HepG2 (cell line): ENCODE measurements at regions not wholly inside any gene's neighbourhood (a gene's known extent, or its start where the extent isn't known, plus 50 kb on each side); places are given as distances from the start of the nearest gene placed in this dataset.

Experiments used
- HDAC2 ChIP-seq: sonication (generic); formaldehyde crosslinking; IDR thresholded peaks from 2 replicates; pipeline ENCODE4 v1.4.0; 2020; ENCODE audit warnings: missing genetic modification reagents
- HHEX ChIP-seq: IDR thresholded peaks from 2 replicates; pipeline ENCODE4 v1.6.1; 2016; ENCODE audit warnings: control low read depth
- HIVEP1 ChIP-seq: sonication (generic); formaldehyde crosslinking; IDR thresholded peaks from 2 replicates; pipeline ENCODE4 v1.4.0; 2020; ENCODE audit warnings: mild to moderate bottlenecking, missing genetic modification reagents
- MTF2 ChIP-seq: sonication (generic); formaldehyde crosslinking; IDR thresholded peaks from 2 replicates; pipeline ENCODE4 v1.5.0; 2020; ENCODE audit warnings: missing genetic modification reagents, borderline replicate concordance
- PTBP1 ChIP-seq: fragments of 200-400 bp; formaldehyde crosslinking; IDR thresholded peaks from 2 replicates; pipeline ENCODE4 v1.6.1; 2018; ENCODE audit warnings: low read length, low read depth; ENCODE audit not compliant: poor library complexity, severe bottlenecking
- RXRB ChIP-seq: IDR thresholded peaks from 2 replicates; pipeline ENCODE4 v1.6.1; 2016; ENCODE audit warnings: borderline replicate concordance, missing genetic modification reagents, missing compliant biosample characterization
- TAF1 ChIP-seq: sonication (generic); formaldehyde crosslinking; IDR thresholded peaks from 2 replicates; pipeline ENCODE4 v1.4.0; 2020; ENCODE audit warnings: missing genetic modification reagents
- ZBTB1 ChIP-seq: sonication (generic); formaldehyde crosslinking; IDR thresholded peaks from 2 replicates; pipeline ENCODE4 v1.4.0; 2020; ENCODE audit warnings: missing genetic modification reagents, borderline replicate concordance
- ZBTB3 ChIP-seq: sonication (generic); formaldehyde crosslinking; IDR thresholded peaks from 2 replicates; pipeline ENCODE4 v1.4.0; 2020; ENCODE audit warnings: low read depth, mild to moderate bottlenecking, moderate library complexity, missing genetic modification reagents, borderline replicate concordance
- ZNF138 ChIP-seq: sonication (generic); formaldehyde crosslinking; IDR thresholded peaks from 2 replicates; pipeline ENCODE4 v1.5.0; 2020; ENCODE audit warnings: mild to moderate bottlenecking, low read depth, missing genetic modification reagents
- ZNF180 ChIP-seq: sonication (generic); formaldehyde crosslinking; IDR thresholded peaks from 2 replicates; pipeline ENCODE4 v1.4.0; 2020; ENCODE audit warnings: low read depth, missing genetic modification reagents, borderline replicate concordance
- ZNF260 ChIP-seq: sonication (generic); formaldehyde crosslinking; IDR thresholded peaks from 2 replicates; pipeline ENCODE4 v1.4.0; 2020; ENCODE audit warnings: missing genetic modification reagents, low read depth, mild to moderate bottlenecking, borderline replicate concordance
- ZNF30 ChIP-seq: sonication (generic); formaldehyde crosslinking; IDR thresholded peaks from 2 replicates; pipeline ENCODE4 v1.5.0; 2020; ENCODE audit warnings: mild to moderate bottlenecking, missing genetic modification reagents
- ZNF335 ChIP-seq: sonication (generic); formaldehyde crosslinking; IDR thresholded peaks from 2 replicates; pipeline ENCODE4 v1.4.0; 2020; ENCODE audit warnings: missing genetic modification reagents
- ZNF605 ChIP-seq: sonication (generic); formaldehyde crosslinking; IDR thresholded peaks from 2 replicates; pipeline ENCODE4 v1.8.0; 2022; ENCODE audit warnings: mild to moderate bottlenecking, missing genetic modification reagents
- ZNF660 ChIP-seq: sonication (generic); formaldehyde crosslinking; IDR thresholded peaks from 2 replicates; pipeline ENCODE4 v1.5.1; 2020; ENCODE audit warnings: mild to moderate bottlenecking, low read depth, missing genetic modification reagents, borderline replicate concordance
- ZNF7 ChIP-seq: IDR thresholded peaks from 2 replicates; pipeline ENCODE4 v1.6.1; 2016; ENCODE audit warnings: missing biosample characterization, missing genetic modification reagents
- TF ChIP-seq, protein P1 (sequence below): sonication (generic); formaldehyde crosslinking; IDR thresholded peaks from 2 replicates; pipeline ENCODE4 v1.4.0; 2020; ENCODE audit warnings: low read depth, mild to moderate bottlenecking, missing genetic modification reagents
- TF ChIP-seq, protein P2 (sequence below): sonication (generic); formaldehyde crosslinking; IDR thresholded peaks from 2 replicates; pipeline ENCODE4 v1.4.0; 2020; ENCODE audit warnings: mild to moderate bottlenecking, missing genetic modification reagents, borderline replicate concordance
- TF ChIP-seq, protein P3 (sequence below): sonication (generic); formaldehyde crosslinking; IDR thresholded peaks from 2 replicates; pipeline ENCODE4 v1.5.0; 2020; ENCODE audit warnings: mild to moderate bottlenecking, missing genetic modification reagents, moderate library complexity
- TF ChIP-seq, protein P4 (sequence below): sonication (generic); formaldehyde crosslinking; IDR thresholded peaks from 2 replicates; pipeline ENCODE4 v1.4.0; 2020; ENCODE audit warnings: missing genetic modification reagents, borderline replicate concordance

DNA sequence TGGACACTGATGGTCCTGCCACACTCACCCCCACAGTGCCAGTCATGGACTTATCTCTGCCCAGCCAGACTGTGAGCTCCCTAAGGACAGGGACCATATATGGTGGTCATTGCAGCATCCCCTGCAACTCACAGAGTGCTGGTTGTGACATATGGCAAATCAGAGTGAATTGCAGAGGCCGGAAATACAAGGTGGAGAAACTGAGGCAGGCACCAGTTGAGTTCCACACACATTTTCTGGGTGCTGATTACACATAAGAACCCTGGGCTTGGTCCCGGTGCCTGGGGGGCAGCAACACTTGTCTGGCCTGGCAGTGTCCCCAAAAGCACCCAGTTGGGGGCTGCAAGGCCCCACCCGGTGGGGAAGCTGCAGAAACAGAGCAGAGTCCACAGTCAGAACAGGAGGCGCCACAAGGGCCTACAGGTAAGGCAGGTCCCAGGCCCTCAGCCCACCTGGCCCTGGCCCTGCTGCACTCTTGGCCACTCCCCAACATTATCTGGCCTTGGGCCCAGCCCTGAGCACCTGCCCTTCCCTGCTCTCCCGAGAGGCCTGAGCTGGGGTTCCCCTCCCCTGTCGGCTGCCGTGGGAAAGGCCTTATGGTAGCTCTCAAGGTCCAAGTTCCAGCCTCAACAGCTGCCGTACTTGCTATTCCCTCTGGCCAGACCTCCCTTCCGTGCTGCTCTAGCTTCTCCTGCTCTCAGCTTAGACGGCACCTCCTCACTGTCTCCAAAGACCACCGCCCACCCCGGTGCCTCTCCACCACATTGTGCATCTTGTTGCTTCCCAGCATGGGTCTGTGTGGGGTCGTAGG is 140.8 kb upstream of the PTPN1 start (continued):
- TF ChIP-seq ZNF605 (CRISPR knock-in tag) (peak; percentile 77), ZBTB1 (CRISPR knock-in tag) (no peak), ZBTB3 (CRISPR knock-in tag) (no peak), ZNF660 (CRISPR knock-in tag) (no peak), ZNF30 (peak; percentile 79), ZNF260 (CRISPR knock-in tag) (no peak), RXRB (peak; percentile 71; the same call in 1 of the 2 replicates), PTBP1 (no peak), HHEX (CRISPR knock-in tag) (no peak), ZNF335 (CRISPR knock-in tag) (peak; percentile 42; the same call in 1 of the 2 replicates), HIVEP1 (CRISPR knock-in tag) (peak; percentile 83), ZNF180 (CRISPR knock-in tag) (no peak; the same call in 1 of the 2 replicates), TAF1 (CRISPR knock-in tag) (peak; percentile 29; the same call in 1 of the 2 replicates), HDAC2 (CRISPR knock-in tag) (no peak; the same call in 1 of the 2 replicates), ZNF138 (CRISPR knock-in tag) (peak; percentile 52; the same call in 1 of the 2 replicates), MTF2 (CRISPR knock-in tag) (0 out of 2 replicates have a peak, but pooled peaks have one; percentile 69), ZNF7 (CRISPR knock-in tag) (no peak)
- TF ChIP-seq, protein P1, sequence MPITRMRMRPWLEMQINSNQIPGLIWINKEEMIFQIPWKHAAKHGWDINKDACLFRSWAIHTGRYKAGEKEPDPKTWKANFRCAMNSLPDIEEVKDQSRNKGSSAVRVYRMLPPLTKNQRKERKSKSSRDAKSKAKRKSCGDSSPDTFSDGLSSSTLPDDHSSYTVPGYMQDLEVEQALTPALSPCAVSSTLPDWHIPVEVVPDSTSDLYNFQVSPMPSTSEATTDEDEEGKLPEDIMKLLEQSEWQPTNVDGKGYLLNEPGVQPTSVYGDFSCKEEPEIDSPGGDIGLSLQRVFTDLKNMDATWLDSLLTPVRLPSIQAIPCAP (CRISPR knock-in tag): no peak
- TF ChIP-seq, protein P2, sequence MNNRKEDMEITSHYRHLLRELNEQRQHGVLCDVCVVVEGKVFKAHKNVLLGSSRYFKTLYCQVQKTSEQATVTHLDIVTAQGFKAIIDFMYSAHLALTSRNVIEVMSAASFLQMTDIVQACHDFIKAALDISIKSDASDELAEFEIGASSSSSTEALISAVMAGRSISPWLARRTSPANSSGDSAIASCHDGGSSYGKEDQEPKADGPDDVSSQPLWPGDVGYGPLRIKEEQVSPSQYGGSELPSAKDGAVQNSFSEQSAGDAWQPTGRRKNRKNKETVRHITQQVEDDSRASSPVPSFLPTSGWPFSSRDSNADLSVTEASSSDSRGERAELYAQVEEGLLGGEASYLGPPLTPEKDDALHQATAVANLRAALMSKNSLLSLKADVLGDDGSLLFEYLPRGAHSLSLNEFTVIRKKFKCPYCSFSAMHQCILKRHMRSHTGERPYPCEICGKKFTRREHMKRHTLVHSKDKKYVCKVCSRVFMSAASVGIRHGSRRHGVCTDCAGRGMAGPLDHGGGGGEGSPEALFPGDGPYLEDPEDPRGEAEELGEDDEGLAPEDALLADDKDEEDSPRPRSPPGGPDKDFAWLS: no peak
- TF ChIP-seq, protein P3, sequence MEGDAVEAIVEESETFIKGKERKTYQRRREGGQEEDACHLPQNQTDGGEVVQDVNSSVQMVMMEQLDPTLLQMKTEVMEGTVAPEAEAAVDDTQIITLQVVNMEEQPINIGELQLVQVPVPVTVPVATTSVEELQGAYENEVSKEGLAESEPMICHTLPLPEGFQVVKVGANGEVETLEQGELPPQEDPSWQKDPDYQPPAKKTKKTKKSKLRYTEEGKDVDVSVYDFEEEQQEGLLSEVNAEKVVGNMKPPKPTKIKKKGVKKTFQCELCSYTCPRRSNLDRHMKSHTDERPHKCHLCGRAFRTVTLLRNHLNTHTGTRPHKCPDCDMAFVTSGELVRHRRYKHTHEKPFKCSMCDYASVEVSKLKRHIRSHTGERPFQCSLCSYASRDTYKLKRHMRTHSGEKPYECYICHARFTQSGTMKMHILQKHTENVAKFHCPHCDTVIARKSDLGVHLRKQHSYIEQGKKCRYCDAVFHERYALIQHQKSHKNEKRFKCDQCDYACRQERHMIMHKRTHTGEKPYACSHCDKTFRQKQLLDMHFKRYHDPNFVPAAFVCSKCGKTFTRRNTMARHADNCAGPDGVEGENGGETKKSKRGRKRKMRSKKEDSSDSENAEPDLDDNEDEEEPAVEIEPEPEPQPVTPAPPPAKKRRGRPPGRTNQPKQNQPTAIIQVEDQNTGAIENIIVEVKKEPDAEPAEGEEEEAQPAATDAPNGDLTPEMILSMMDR (CRISPR knock-in tag): peak; percentile 54
- TF ChIP-seq, protein P4, sequence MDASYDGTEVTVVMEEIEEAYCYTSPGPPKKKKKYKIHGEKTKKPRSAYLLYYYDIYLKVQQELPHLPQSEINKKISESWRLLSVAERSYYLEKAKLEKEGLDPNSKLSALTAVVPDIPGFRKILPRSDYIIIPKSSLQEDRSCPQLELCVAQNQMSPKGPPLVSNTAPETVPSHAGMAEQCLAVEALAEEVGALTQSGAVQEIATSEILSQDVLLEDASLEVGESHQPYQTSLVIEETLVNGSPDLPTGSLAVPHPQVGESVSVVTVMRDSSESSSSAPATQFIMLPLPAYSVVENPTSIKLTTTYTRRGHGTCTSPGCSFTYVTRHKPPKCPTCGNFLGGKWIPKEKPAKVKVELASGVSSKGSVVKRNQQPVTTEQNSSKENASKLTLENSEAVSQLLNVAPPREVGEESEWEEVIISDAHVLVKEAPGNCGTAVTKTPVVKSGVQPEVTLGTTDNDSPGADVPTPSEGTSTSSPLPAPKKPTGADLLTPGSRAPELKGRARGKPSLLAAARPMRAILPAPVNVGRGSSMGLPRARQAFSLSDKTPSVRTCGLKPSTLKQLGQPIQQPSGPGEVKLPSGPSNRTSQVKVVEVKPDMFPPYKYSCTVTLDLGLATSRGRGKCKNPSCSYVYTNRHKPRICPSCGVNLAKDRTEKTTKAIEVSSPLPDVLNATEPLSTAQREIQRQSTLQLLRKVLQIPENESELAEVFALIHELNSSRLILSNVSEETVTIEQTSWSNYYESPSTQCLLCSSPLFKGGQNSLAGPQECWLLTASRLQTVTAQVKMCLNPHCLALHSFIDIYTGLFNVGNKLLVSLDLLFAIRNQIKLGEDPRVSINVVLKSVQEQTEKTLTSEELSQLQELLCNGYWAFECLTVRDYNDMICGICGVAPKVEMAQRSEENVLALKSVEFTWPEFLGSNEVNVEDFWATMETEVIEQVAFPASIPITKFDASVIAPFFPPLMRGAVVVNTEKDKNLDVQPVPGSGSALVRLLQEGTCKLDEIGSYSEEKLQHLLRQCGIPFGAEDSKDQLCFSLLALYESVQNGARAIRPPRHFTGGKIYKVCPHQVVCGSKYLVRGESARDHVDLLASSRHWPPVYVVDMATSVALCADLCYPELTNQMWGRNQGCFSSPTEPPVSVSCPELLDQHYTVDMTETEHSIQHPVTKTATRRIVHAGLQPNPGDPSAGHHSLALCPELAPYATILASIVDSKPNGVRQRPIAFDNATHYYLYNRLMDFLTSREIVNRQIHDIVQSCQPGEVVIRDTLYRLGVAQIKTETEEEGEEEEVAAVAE (CRISPR knock-in tag): no peak; the same call in 1 of the 2 replicates
